H1 (cell line): ENCODE measurements at regions not wholly inside any gene's neighbourhood (a gene's known extent, or its start where the extent isn't known, plus 50 kb on each side); places are given as distances from the start of the nearest gene placed in this dataset.

ENCODE experiments used
- CTCF ChIA-PET: fragments of 300-600 bp; sonication (Branson Sonifier 250); formaldehyde crosslinking; loops from one replicate; lab custom pipeline; 2021; ENCODE audit not compliant: partially characterized antibody; lab: Charles Lee
- POLR2A ChIA-PET: fragments of 300-600 bp; sonication (Branson Sonifier 250); formaldehyde crosslinking; loops from one replicate; lab custom pipeline; 2021; ENCODE audit warnings: inconsistent platforms; ENCODE audit not compliant: partially characterized antibody; lab: Charles Lee
- DNase-seq, 2 experiments: peaks; one replicate each; pipeline versions ENCODE4 v3.0.0 to v3.0.0-alpha.2; 2010 to 2022; ENCODE audit warnings: low spot score in 2 of 2, low read depth in 1 of 2, mixed read lengths in 1 of 2
- FAIRE-seq: peaks from 2 replicates; lab custom pipeline; 2011; peaks lifted over from hg19 to GRCh38; lab: Jason Lieb, UNC
- H2AFZ ChIP-seq: 2 replicates; pipeline ENCODE4 v1.8.1; 2012; ENCODE audit warnings: low read length, inconsistent platforms
- H2AK5ac ChIP-seq: 2 replicates; pipeline ENCODE4 v1.6.1; 2013; ENCODE audit warnings: low read depth, low read length
- H2BK120ac ChIP-seq: replicated peaks from 2 replicates; pipeline ENCODE3; 2013; ENCODE audit warnings: low read depth, low read length, inconsistent platforms
- H2BK12ac ChIP-seq: 2 replicates; pipeline ENCODE4 v1.6.1; 2013; ENCODE audit warnings: low read depth, low read length
- H2BK15ac ChIP-seq: 2 replicates; pipeline ENCODE4 v1.6.1; 2013; ENCODE audit warnings: low read length
- H2BK20ac ChIP-seq: 2 replicates; pipeline ENCODE4 v1.6.1; 2013; ENCODE audit warnings: low read length
- H2BK5ac ChIP-seq: 2 replicates; pipeline ENCODE4 v1.6.1; 2013; ENCODE audit warnings: low read depth, low read length
- H3K14ac ChIP-seq: 2 replicates; pipeline ENCODE4 v1.6.1; 2013; ENCODE audit warnings: inconsistent platforms; ENCODE audit not compliant: insufficient read length
- H3K18ac ChIP-seq: 2 replicates; pipeline ENCODE4 v1.6.1; 2013; ENCODE audit warnings: low read length; ENCODE audit errors: extremely low read depth
- H3K23ac ChIP-seq: 2 replicates; pipeline ENCODE4 v1.6.1; 2013; ENCODE audit warnings: inconsistent platforms; ENCODE audit not compliant: insufficient read length
- H3K23me2 ChIP-seq: 2 replicates; pipeline ENCODE4 v1.6.1; 2013; ENCODE audit warnings: low read depth, low read length
- H3K27ac ChIP-seq: 2 replicates; pipeline ENCODE4 v1.6.1; 2011; ENCODE audit warnings: low read depth, low read length, inconsistent platforms
- H3K27me3 ChIP-seq, 4 experiments: replicated peaks in 1 of 4; 1 replicate in 1 of 4; 2 replicates in 3 of 4; pipeline versions ENCODE4 v1.6.1 to v1.8.1; 2011 to 2013; ENCODE audit warnings: low read length in 3 of 4, mild to moderate bottlenecking in 3 of 4, inconsistent platforms in 2 of 4, mixed read lengths in 2 of 4, moderate library complexity in 1 of 4; ENCODE audit not compliant: control insufficient read depth in 3 of 4, insufficient read depth in 3 of 4; ENCODE audit errors: extremely low read depth in 1 of 4
- H3K36me3 ChIP-seq, 4 experiments: 2 replicates each; pipeline versions ENCODE4 v1.6.1 to v1.8.1; 2011 to 2013; ENCODE audit warnings: mild to moderate bottlenecking in 4 of 4, low read length in 3 of 4, moderate library complexity in 2 of 4, control low read depth in 1 of 4, inconsistent platforms in 1 of 4; ENCODE audit not compliant: insufficient read depth in 4 of 4, control insufficient read depth in 2 of 4
- H3K4ac ChIP-seq: replicated peaks from 2 replicates; pipeline ENCODE3; 2013; ENCODE audit warnings: low read length, low read depth, mixed read lengths, inconsistent platforms; ENCODE audit not compliant: insufficient read length
- H3K4me1 ChIP-seq, 4 experiments: replicated peaks in 1 of 4; 1 replicate in 1 of 4; 2 replicates in 3 of 4; pipeline versions ENCODE4 v1.6.1 to v1.8.1; 2011 to 2013; ENCODE audit warnings: low read length in 3 of 4, inconsistent platforms in 2 of 4, mixed read lengths in 1 of 4; ENCODE audit not compliant: insufficient read depth in 4 of 4, control insufficient read depth in 3 of 4
- H3K4me2 ChIP-seq, 2 experiments: 2 replicates each; pipeline versions ENCODE4 v1.6.1 to v1.8.1; 2011 to 2013; ENCODE audit warnings: low read depth in 2 of 2, low read length in 2 of 2, control low read depth in 1 of 2, inconsistent platforms in 1 of 2, mild to moderate bottlenecking in 1 of 2; ENCODE audit not compliant: insufficient read depth in 1 of 2
- H3K4me3 ChIP-seq, 4 experiments: fragments of 200-600, 300-600 bp in 1 of 4; sonication (generic), shearing (Covaris generic), sonication (Bioruptor Twin) in 1 of 4; 2 replicates each; pipeline versions ENCODE4 v1.5.1 to v1.8.1; 2011 to 2016; ENCODE audit warnings: low read length in 4 of 4, low read depth in 3 of 4, control low read depth in 2 of 4, inconsistent platforms in 2 of 4, mild to moderate bottlenecking in 2 of 4, mixed read lengths in 1 of 4, moderate library complexity in 1 of 4; ENCODE audit not compliant: insufficient read depth in 2 of 4; ENCODE audit errors: extremely low read depth in 1 of 4
- H3K56ac ChIP-seq: replicated peaks from 2 replicates; pipeline ENCODE3; 2013; ENCODE audit warnings: low read depth, mild to moderate bottlenecking, mixed read lengths, low read length, inconsistent platforms; ENCODE audit not compliant: insufficient read length
- H3K79me1 ChIP-seq: 2 replicates; pipeline ENCODE4 v1.6.1; 2013; ENCODE audit warnings: low read depth, low read length, control low read depth
- H3K79me2 ChIP-seq, 2 experiments: 2 replicates each; pipeline versions ENCODE4 v1.6.1 to v1.8.1; 2012 to 2013; ENCODE audit warnings: low read length in 2 of 2, mild to moderate bottlenecking in 2 of 2, inconsistent platforms in 1 of 2; ENCODE audit not compliant: insufficient read depth in 2 of 2, control insufficient read depth in 1 of 2
- H3K9ac ChIP-seq, 4 experiments: replicated peaks in 1 of 4; 1 replicate in 1 of 4; 2 replicates in 3 of 4; pipeline versions ENCODE4 v1.6.1 to v1.8.1; 2011 to 2013; ENCODE audit warnings: low read depth in 3 of 4, low read length in 3 of 4, control low read depth in 2 of 4, mild to moderate bottlenecking in 2 of 4, moderate library complexity in 2 of 4, inconsistent platforms in 1 of 4; ENCODE audit errors: extremely low read depth in 1 of 4
- H3K9me3 ChIP-seq, 2 experiments: 2 replicates each; pipeline versions ENCODE4 v1.6.1 to v1.8.1; 2012 to 2013; ENCODE audit warnings: mild to moderate bottlenecking in 2 of 2, moderate library complexity in 2 of 2, control low read depth in 1 of 2, inconsistent platforms in 1 of 2, low read depth in 1 of 2, low read length in 1 of 2, mixed read lengths in 1 of 2; ENCODE audit not compliant: insufficient read depth in 2 of 2
- H4K20me1 ChIP-seq, 2 experiments: replicated peaks in 1 of 2; 2 replicates each; pipeline versions ENCODE3 to v1.8.1; 2011 to 2013; ENCODE audit warnings: inconsistent platforms in 2 of 2, low read length in 2 of 2, mild to moderate bottlenecking in 1 of 2; ENCODE audit not compliant: insufficient read depth in 2 of 2, control insufficient read depth in 1 of 2
- H4K5ac ChIP-seq: 2 replicates; pipeline ENCODE4 v1.6.1; 2013; ENCODE audit warnings: low read length, low read depth, mixed read lengths, inconsistent platforms; ENCODE audit not compliant: insufficient read length
- H4K8ac ChIP-seq: 2 replicates; pipeline ENCODE4 v1.8.0; 2013; ENCODE audit warnings: mild to moderate bottlenecking, moderate library complexity, low read length, inconsistent platforms; ENCODE audit not compliant: insufficient read depth; ENCODE audit errors: extremely low read depth
- H4K91ac ChIP-seq: replicated peaks from 2 replicates; pipeline ENCODE3; 2013; ENCODE audit warnings: low read length, mixed read lengths, inconsistent platforms; ENCODE audit not compliant: insufficient read length
- BACH1 ChIP-seq: IDR thresholded peaks from 2 replicates; pipeline ENCODE4 v1.6.1; 2012; ENCODE audit warnings: low read length, improper control_type of control experiment
- CHD1 ChIP-seq: IDR thresholded peaks from 2 replicates; pipeline ENCODE4 v1.6.1; 2012; ENCODE audit warnings: low read depth, low read length, improper control_type of control experiment
- CHD2 ChIP-seq: IDR thresholded peaks from 2 replicates; pipeline ENCODE4 v1.6.1; 2012; ENCODE audit warnings: low read length, improper control_type of control experiment
- KDM1A ChIP-seq: fragments of 200-600, 300-600 bp; sonication (generic); IDR thresholded peaks from 2 replicates; pipeline ENCODE4 v1.7.1; 2016; ENCODE audit warnings: mild to moderate bottlenecking, low read length, borderline replicate concordance
- NRF1 ChIP-seq: IDR thresholded peaks from 2 replicates; pipeline ENCODE4 v1.6.1; 2011; ENCODE audit warnings: mild to moderate bottlenecking, low read depth, low read length, improper control_type of control experiment
- RNF2 ChIP-seq: fragments of 200-900, 300-1000 bp; sonication (generic); IDR thresholded peaks from 2 replicates; pipeline ENCODE4 v1.7.1; 2016; ENCODE audit warnings: borderline replicate concordance, low read depth, mild to moderate bottlenecking, antibody characterized with exemption, low read length; ENCODE audit not compliant: poor library complexity, severe bottlenecking; ENCODE audit errors: missing control alignments
- SP2 ChIP-seq: IDR thresholded peaks from 2 replicates; pipeline ENCODE4 v1.6.1; 2012; ENCODE audit warnings: mild to moderate bottlenecking, low read length, inconsistent platforms
- TCF12 ChIP-seq: IDR thresholded peaks from 2 replicates; pipeline ENCODE4 v1.6.1; 2011; ENCODE audit warnings: low read depth, mild to moderate bottlenecking, low read length
- WGBS, 2 experiments: shearing (Covaris generic) in 1 of 2; methylation state at CpG; one replicate each; pipeline versions ENCODE4 v1.1.6 to v1.1.7; 2013 to 2015; ENCODE audit warnings: low lambda C conversion rate in 2 of 2, mixed read lengths in 2 of 2, inconsistent platforms in 1 of 2, low coverage in 1 of 2, missing lambda C conversion rate in 1 of 2; ENCODE audit not compliant: insufficient replicate concordance in 2 of 2, insufficient coverage in 1 of 2, insufficient read length in 1 of 2; ENCODE audit errors: extremely low coverage in 1 of 2, missing lambda C conversion rate in 1 of 2; 5-methylcytosine and 5-hydroxymethylcytosine counted together
- TF ChIP-seq, protein P1 (sequence below): IDR thresholded peaks from 2 replicates; pipeline ENCODE4 v1.6.1; 2012; ENCODE audit warnings: low read length, inconsistent platforms
- TF ChIP-seq, protein P2 (sequence below): IDR thresholded peaks from 2 replicates; pipeline ENCODE4 v1.6.1; 2012; ENCODE audit warnings: inconsistent platforms
- TF ChIP-seq, protein P3 (sequence below): IDR thresholded peaks from 2 replicates; pipeline ENCODE4 v1.6.1; 2011; ENCODE audit warnings: low read depth, mild to moderate bottlenecking, low read length; ENCODE audit not compliant: insufficient read depth

DNA sequence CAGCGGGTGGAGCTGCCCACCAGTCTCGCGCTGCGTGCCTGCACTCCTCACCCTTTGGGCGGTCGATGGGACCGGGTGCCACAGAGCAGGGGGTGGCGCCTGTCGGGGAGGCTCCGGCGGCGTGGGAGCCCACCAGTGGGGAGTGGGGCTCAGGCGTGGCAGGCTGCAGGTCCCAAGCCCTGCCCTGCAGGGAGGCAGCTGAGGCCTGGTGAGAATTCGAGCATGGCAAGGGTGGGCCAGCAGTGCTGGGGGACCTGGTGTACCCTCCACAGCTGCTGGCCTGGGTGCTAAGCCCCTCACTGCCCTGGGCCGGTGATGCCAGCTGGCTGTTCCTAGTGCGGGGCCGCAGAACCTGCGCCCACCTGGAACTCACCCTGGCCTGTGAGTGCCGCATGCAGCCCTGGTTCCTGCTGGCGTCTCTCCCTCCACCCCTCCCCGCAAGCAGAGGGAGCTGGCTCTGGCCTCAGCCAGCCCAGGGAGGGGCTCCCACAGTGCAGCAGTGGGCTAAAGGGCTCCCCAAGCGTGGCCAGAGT is 746.6 kb upstream of the PABPC4L start:
- Histone ChIP-seq H3K23ac (no peak overlapping the region), H4K91ac (no peak overlapping the region), H4K5ac (no peak overlapping the region), H3K36me3 (peaks cover 0 to 4% (median 0%) of the 10 kb centered on the region in 4 experiments; a peak in 1 of 8 replicates), H3K27ac (no peak overlapping the region), H3K27me3 (no peaks in the 10 kb centered on the region), H2BK15ac (no peak overlapping the region), H4K8ac (no peak overlapping the region), H3K79me2 (no peaks in the 10 kb centered on the region), H3K4me2 (no peak overlapping the region), H3K4me1 (no peaks in the 10 kb centered on the region; a peak in 1 of 7 replicates), H2BK20ac (no peak overlapping the region), H3K56ac (no peak overlapping the region), H3K14ac (no peak overlapping the region), H2BK5ac (no peak overlapping the region), H2AFZ (no peak overlapping the region), H2AK5ac (no peak overlapping the region), H3K18ac (no peak overlapping the region), H2BK12ac (no peak overlapping the region), H3K9me3 (peaks cover 12 to 16% of the 10 kb centered on the region in 2 experiments; a peak in 1 of 4 replicates), H3K79me1 (no peaks in the 10 kb centered on the region), H4K20me1 (no peaks in the 10 kb centered on the region), H3K23me2 (no peaks in the 10 kb centered on the region), H2BK120ac (no peak overlapping the region), H3K4ac (no peak overlapping the region), H3K4me3 (no peak overlapping the region), H3K9ac (no peak overlapping the region)
- FAIRE-seq (no peak), DNase-seq (no peak)
- CTCF ChIA-PET, result interaction anchor here (0.8 kb wide), 1 partner anchor 13 kb away, joined by 3 read pairs; no protein-coding TSS in a partner anchor
- 94% methylated on average over 22 of the region's 22 CpGs; no CpG with 5 or more reads in 1 of the 2 experiments for WGBS, 2 experiments
- POLR2A ChIA-PET, result no interaction called here
- TF ChIP-seq, protein P1, sequence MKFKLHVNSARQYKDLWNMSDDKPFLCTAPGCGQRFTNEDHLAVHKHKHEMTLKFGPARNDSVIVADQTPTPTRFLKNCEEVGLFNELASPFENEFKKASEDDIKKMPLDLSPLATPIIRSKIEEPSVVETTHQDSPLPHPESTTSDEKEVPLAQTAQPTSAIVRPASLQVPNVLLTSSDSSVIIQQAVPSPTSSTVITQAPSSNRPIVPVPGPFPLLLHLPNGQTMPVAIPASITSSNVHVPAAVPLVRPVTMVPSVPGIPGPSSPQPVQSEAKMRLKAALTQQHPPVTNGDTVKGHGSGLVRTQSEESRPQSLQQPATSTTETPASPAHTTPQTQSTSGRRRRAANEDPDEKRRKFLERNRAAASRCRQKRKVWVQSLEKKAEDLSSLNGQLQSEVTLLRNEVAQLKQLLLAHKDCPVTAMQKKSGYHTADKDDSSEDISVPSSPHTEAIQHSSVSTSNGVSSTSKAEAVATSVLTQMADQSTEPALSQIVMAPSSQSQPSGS, result no peak
- TF ChIP-seq CHD1, result no peak
- no peak for TF ChIP-seq CHD2
- TF ChIP-seq KDM1A, result no peak
- TF ChIP-seq SP2, result no peak
- TF ChIP-seq, protein P2, sequence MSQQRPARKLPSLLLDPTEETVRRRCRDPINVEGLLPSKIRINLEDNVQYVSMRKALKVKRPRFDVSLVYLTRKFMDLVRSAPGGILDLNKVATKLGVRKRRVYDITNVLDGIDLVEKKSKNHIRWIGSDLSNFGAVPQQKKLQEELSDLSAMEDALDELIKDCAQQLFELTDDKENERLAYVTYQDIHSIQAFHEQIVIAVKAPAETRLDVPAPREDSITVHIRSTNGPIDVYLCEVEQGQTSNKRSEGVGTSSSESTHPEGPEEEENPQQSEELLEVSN, result no peak
- TF ChIP-seq NRF1, result no peak
- no peak for TF ChIP-seq BACH1
- no peak for TF ChIP-seq TCF12
- TF ChIP-seq RNF2, result no peak
- TF ChIP-seq, protein P3, sequence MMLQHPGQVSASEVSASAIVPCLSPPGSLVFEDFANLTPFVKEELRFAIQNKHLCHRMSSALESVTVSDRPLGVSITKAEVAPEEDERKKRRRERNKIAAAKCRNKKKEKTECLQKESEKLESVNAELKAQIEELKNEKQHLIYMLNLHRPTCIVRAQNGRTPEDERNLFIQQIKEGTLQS, result no peak
